HepG2 (cell line): ENCODE measurements at regions not wholly inside any gene's neighbourhood (a gene's known extent, or its start where the extent isn't known, plus 50 kb on each side); places are given as distances from the start of the nearest gene placed in this dataset.

ENCODE experiments used
- ATAC-seq: fragments of 200-7000 bp; cut with Tn5 transposase; 3 replicates; pipeline ENCODE4 v1.9.1; 2020; ENCODE audit warnings: mild to moderate bottlenecking, moderate library complexity
- BruUV-seq: library from RNA; stranded (reverse); fragments of 400-500 nt; replicated peaks from 2 replicates; lab custom pipeline; 2021; lab: Mats Ljungman, UMichigan
- CTCF ChIA-PET: fragments of 300-600 bp; formaldehyde crosslinking; extraction: SDS; loops from one replicate; lab custom pipeline; 2021; ENCODE audit warnings: low total read pairs, inconsistent platforms, low intra/inter-chr PET ratio; lab: Yijun Ruan, JAX
- POLR2A ChIA-PET: fragments of 350-600 bp; sonication (Branson Sonifier 250); formaldehyde crosslinking; loops from one replicate; lab custom pipeline; 2020; ENCODE audit warnings: antibody characterized with exemption, inconsistent platforms; lab: Yijun Ruan, JAX
- DNase-seq: peaks from one replicate; pipeline ENCODE4 v3.0.0-alpha.2; 2015; ENCODE audit warnings: low spot score
- FAIRE-seq: peaks from 3 replicates; lab custom pipeline; 2011; peaks lifted over from hg19 to GRCh38; lab: Jason Lieb, UNC
- H2AFZ ChIP-seq: one replicate; pipeline ENCODE4 v1.6.1; 2011; ENCODE audit warnings: low read length, inconsistent platforms
- H3K27ac ChIP-seq: fragments of 300-600 bp; 3 replicates; pipeline ENCODE4 v1.8.0; 2011; ENCODE audit warnings: mixed run types, mild to moderate bottlenecking, mixed read lengths, low read length, inconsistent platforms; ENCODE audit not compliant: insufficient read depth; ENCODE audit errors: extremely low read length
- H3K27me3 ChIP-seq, 2 experiments: fragments of 200-600 bp in 1 of 2; 2 replicates in 1 of 2; 3 replicates in 1 of 2; pipeline versions ENCODE4 v1.6.0 to v1.8.0; 2011; ENCODE audit warnings: low read length in 2 of 2, mild to moderate bottlenecking in 2 of 2, moderate library complexity in 2 of 2, inconsistent platforms in 1 of 2; ENCODE audit not compliant: insufficient read depth in 2 of 2, control insufficient read depth in 1 of 2
- H3K36me3 ChIP-seq, 2 experiments: fragments of 200-600 bp in 1 of 2; replicated peaks in 1 of 2; 2 replicates in 1 of 2; 3 replicates in 1 of 2; pipeline versions ENCODE4 v1.5.1 to v1.8.0; 2011; ENCODE audit warnings: low read length in 2 of 2, inconsistent platforms in 1 of 2; ENCODE audit not compliant: insufficient read depth in 2 of 2, control insufficient read depth in 1 of 2
- H3K4me1 ChIP-seq: 2 replicates; pipeline ENCODE4 v1.5.1; 2012; ENCODE audit warnings: low read length, inconsistent platforms; ENCODE audit not compliant: insufficient read depth
- H3K4me2 ChIP-seq: 2 replicates; pipeline ENCODE4 v1.6.0; 2011; ENCODE audit warnings: low read depth, low read length, inconsistent platforms
- H3K4me3 ChIP-seq, 3 experiments: fragments of 200-600 bp in 1 of 3; sonication (generic), shearing (Covaris generic) in 1 of 3; replicated peaks in 1 of 3; 2 replicates each; pipeline ENCODE4 v1.5.1; 2011 to 2016; ENCODE audit warnings: low read length in 3 of 3, inconsistent platforms in 2 of 3, low read depth in 2 of 3, mild to moderate bottlenecking in 2 of 3, control low read depth in 1 of 3, mixed read lengths in 1 of 3; ENCODE audit not compliant: insufficient read depth in 1 of 3
- H3K79me2 ChIP-seq: one replicate; pipeline ENCODE4 v1.6.1; 2011; ENCODE audit warnings: low read length, inconsistent platforms; ENCODE audit not compliant: insufficient read depth
- H3K9ac ChIP-seq: 2 replicates; pipeline ENCODE4 v1.6.0; 2011; ENCODE audit warnings: mild to moderate bottlenecking, low read depth, low read length, inconsistent platforms; ENCODE audit not compliant: insufficient read depth
- H3K9me3 ChIP-seq: 2 replicates; pipeline ENCODE4 v1.5.1; 2012; ENCODE audit warnings: mild to moderate bottlenecking, low read length
- H4K20me1 ChIP-seq: 2 replicates; pipeline ENCODE4 v1.6.0; 2011; ENCODE audit warnings: inconsistent platforms, mild to moderate bottlenecking, low read length, moderate library complexity; ENCODE audit not compliant: insufficient read depth
- CHD2 ChIP-seq: IDR thresholded peaks from 2 replicates; pipeline ENCODE4 v1.6.1; 2011; ENCODE audit warnings: low read depth, low read length, improper control_type of control experiment
- FIP1L1 ChIP-seq: fragments of 200-400 bp; formaldehyde crosslinking; IDR thresholded peaks from 2 replicates; pipeline ENCODE4 v1.6.1; 2018; ENCODE audit warnings: low read depth, mild to moderate bottlenecking, low read length, moderate library complexity, borderline replicate concordance; ENCODE audit not compliant: insufficient read depth
- FOXO1 ChIP-seq: sonication (generic); formaldehyde crosslinking; IDR thresholded peaks from 2 replicates; pipeline ENCODE4 v1.4.0; 2020; ENCODE audit warnings: missing genetic modification reagents
- ZKSCAN5 ChIP-seq: sonication (generic); formaldehyde crosslinking; IDR thresholded peaks from 2 replicates; pipeline ENCODE4 v1.5.1; 2020; ENCODE audit warnings: mild to moderate bottlenecking, missing genetic modification reagents
- ZNF3 ChIP-seq: IDR thresholded peaks from 2 replicates; pipeline ENCODE4 v1.7.0; 2017; ENCODE audit warnings: inconsistent platforms
- ZNF317 ChIP-seq: sonication (generic); formaldehyde crosslinking; IDR thresholded peaks from 2 replicates; pipeline ENCODE4 v1.5.0; 2020; ENCODE audit warnings: mild to moderate bottlenecking, missing genetic modification reagents
- ZNF441 ChIP-seq: sonication (generic); formaldehyde crosslinking; IDR thresholded peaks from 2 replicates; pipeline ENCODE4 v1.7.0; 2021; ENCODE audit warnings: missing genetic modification reagents, borderline replicate concordance
- ZNF552 ChIP-seq: sonication (generic); formaldehyde crosslinking; IDR thresholded peaks from 2 replicates; pipeline ENCODE4 v1.9.0; 2022; ENCODE audit warnings: missing genetic modification reagents, mild to moderate bottlenecking, borderline replicate concordance
- ZNF703 ChIP-seq: sonication (generic); formaldehyde crosslinking; IDR thresholded peaks from 2 replicates; pipeline ENCODE4 v1.5.1; 2020; ENCODE audit warnings: missing genetic modification reagents, mild to moderate bottlenecking, moderate library complexity, borderline replicate concordance
- ZSCAN30 ChIP-seq: sonication (generic); formaldehyde crosslinking; IDR thresholded peaks from 2 replicates; pipeline ENCODE4 v1.5.0; 2020; ENCODE audit warnings: mild to moderate bottlenecking, missing genetic modification reagents
- in situ Hi-C: cut with HindIII; loops from 2 replicates; pipeline ENCODE4 v1.10.0; 2017; ENCODE audit warnings: low pct_unique_long_range_greater_than_20kb; ENCODE audit not compliant: extremely low pct_ligation_motif_present
- intact Hi-C: fragments of 100-400 bp; cut with micrococcal nuclease; formaldehyde crosslinking; loops from one replicate; pipeline ENCODE4 v1.10.0; 2022; ENCODE audit not compliant: unreplicated experiment
- TF ChIP-seq, protein P1 (sequence below): sonication (generic); formaldehyde crosslinking; IDR thresholded peaks from 2 replicates; pipeline ENCODE4 v1.8.1; 2023; ENCODE audit warnings: mild to moderate bottlenecking, inconsistent platforms, moderate library complexity, missing genetic modification reagents, borderline replicate concordance
- TF ChIP-seq, protein P2 (sequence below): IDR thresholded peaks from 2 replicates; pipeline ENCODE4 v1.6.1; 2018; ENCODE audit warnings: missing genetic modification reagents, mild to moderate bottlenecking, missing compliant biosample characterization
- TF ChIP-seq, protein P3 (sequence below): sonication (generic); formaldehyde crosslinking; IDR thresholded peaks from 2 replicates; pipeline ENCODE4 v1.4.0; 2020; ENCODE audit warnings: low read depth, mild to moderate bottlenecking, missing genetic modification reagents

DNA sequence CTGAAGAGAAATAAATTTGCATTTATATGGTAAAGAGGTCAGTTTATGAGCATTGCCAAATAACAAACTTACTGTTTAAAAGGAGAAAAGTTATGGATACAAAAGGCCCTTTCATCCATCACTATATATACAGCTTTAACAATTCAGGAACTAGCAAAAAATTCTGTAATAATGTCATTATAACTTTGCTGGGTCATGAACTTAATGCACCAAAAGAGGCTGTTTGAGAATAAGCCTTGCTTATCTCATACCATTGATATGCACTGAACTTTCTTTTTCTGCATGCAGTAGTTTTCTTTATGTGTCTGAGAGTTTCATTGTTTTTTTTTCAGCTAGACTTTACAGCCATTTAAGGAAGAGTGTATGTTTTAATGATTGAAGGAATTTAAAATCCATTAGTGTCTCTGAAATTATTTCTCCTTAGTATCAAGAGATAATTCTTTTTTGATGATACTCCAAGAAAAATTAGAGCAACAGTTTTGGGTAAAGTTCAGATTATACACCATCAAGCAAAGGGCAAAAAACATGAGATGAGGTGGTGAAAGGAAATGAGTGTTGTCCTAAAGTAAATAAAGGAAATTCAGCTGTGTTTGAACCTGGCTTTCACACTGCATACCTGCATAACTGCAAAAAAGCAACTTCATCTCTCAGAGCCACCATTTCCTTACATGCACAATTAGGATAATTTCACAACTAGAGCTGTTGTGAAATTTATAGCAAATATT, 188.2 kb upstream of the ANO3 start:
- FAIRE-seq (no peak), ATAC-seq (no peak)

More for the DNA sequence above, 188.2 kb upstream of the ANO3 start:
- Histone ChIP-seq H3K27me3 (no peaks in the 10 kb centered on the region), H3K79me2 (no peaks in the 10 kb centered on the region)
- TF ChIP-seq ZNF552 (CRISPR knock-in tag) (no peak), ZNF317 (CRISPR knock-in tag) (no peak), FOXO1 (CRISPR knock-in tag) (no peak), ZNF441 (no peak), CHD2 (no peak), FIP1L1 (no peak), ZSCAN30 (no peak), ZNF3 (no peak), ZKSCAN5 (CRISPR knock-in tag) (no peak), ZNF703 (CRISPR knock-in tag) (no peak)
- TF ChIP-seq, protein P1, sequence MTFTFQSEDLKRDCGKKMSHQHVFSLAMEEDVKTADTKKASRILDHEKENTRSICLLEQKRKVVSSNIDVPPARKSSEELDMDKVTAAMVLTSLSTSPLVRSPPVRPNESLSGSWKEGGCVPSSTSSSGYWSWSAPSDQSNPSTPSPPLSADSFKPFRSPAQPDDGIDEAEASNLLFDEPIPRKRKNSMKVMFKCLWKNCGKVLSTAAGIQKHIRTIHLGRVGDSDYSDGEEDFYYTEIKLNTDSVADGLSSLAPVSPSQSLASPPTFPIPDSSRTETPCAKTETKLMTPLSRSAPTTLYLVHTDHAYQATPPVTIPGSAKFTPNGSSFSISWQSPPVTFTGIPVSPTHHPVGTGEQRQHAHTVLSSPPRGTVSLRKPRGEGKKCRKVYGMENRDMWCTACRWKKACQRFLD = no peak
- TF ChIP-seq, protein P2, sequence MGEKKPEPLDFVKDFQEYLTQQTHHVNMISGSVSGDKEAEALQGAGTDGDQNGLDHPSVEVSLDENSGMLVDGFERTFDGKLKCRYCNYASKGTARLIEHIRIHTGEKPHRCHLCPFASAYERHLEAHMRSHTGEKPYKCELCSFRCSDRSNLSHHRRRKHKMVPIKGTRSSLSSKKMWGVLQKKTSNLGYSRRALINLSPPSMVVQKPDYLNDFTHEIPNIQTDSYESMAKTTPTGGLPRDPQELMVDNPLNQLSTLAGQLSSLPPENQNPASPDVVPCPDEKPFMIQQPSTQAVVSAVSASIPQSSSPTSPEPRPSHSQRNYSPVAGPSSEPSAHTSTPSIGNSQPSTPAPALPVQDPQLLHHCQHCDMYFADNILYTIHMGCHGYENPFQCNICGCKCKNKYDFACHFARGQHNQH (CRISPR knock-in tag) = no peak
- TF ChIP-seq, protein P3, sequence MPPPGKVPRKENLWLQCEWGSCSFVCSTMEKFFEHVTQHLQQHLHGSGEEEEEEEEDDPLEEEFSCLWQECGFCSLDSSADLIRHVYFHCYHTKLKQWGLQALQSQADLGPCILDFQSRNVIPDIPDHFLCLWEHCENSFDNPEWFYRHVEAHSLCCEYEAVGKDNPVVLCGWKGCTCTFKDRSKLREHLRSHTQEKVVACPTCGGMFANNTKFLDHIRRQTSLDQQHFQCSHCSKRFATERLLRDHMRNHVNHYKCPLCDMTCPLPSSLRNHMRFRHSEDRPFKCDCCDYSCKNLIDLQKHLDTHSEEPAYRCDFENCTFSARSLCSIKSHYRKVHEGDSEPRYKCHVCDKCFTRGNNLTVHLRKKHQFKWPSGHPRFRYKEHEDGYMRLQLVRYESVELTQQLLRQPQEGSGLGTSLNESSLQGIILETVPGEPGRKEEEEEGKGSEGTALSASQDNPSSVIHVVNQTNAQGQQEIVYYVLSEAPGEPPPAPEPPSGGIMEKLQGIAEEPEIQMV (CRISPR knock-in tag) = no peak
- TF ChIP-seq, all 625 proteins: peak for 0
- CTCF ChIA-PET = no interaction called here
- Histone ChIP-seq H3K4me1 (no peaks in the 10 kb centered on the region), H2AFZ (no peak overlapping the region), H4K20me1 (no peaks in the 10 kb centered on the region), H3K27ac (no peak overlapping the region), H3K9ac (no peak overlapping the region), H3K4me2 (no peak overlapping the region), H3K4me3 (no peak overlapping the region), H3K36me3 (no peaks in the 10 kb centered on the region), H3K9me3 (no peaks in the 10 kb centered on the region)
- no peak for DNase-seq
- in situ Hi-C loops (no loop called here), intact Hi-C loops (no loop called here)
- no TSS peak for BruUV-seq
- POLR2A ChIA-PET = no interaction called here
